Liver (tissue), 8 donors: ENCODE measurements at regions not wholly inside any gene's neighbourhood (a gene's known extent, or its start where the extent isn't known, plus 50 kb on each side); places are given as distances from the start of the nearest gene placed in this dataset.

ENCODE experiments used
- DNase-seq: peaks from one replicate; pipeline ENCODE4 v3.0.0-alpha.2; 2017; ENCODE audit warnings: low spot score
- H3K27ac ChIP-seq, 2 donors: one replicate each; pipeline ENCODE4 v1.7.0; 2013; ENCODE audit warnings: inconsistent platforms in 2 of 2, low read length in 2 of 2, control low read depth in 1 of 2, low read depth in 1 of 2, mild to moderate bottlenecking in 1 of 2
- H3K27me3 ChIP-seq, 4 donors: one replicate each; pipeline versions ENCODE4 v1.6.1 to v1.7.0; 2013; ENCODE audit warnings: low read length in 3 of 4, inconsistent platforms in 1 of 4, mild to moderate bottlenecking in 1 of 4, moderate library complexity in 1 of 4; ENCODE audit not compliant: control insufficient read depth in 4 of 4, insufficient read depth in 4 of 4
- H3K36me3 ChIP-seq, 4 donors: one replicate each; pipeline versions ENCODE4 v1.6.1 to v1.7.0; 2013; ENCODE audit warnings: low read length in 3 of 4, mild to moderate bottlenecking in 3 of 4, low read depth in 1 of 4, moderate library complexity in 1 of 4; ENCODE audit not compliant: control insufficient read depth in 4 of 4, insufficient read depth in 3 of 4
- H3K4me1 ChIP-seq, 4 donors: one replicate each; pipeline versions ENCODE4 v1.6.1 to v1.7.0; 2013; ENCODE audit warnings: low read length in 3 of 4, mild to moderate bottlenecking in 3 of 4, moderate library complexity in 1 of 4; ENCODE audit not compliant: control insufficient read depth in 4 of 4, insufficient read depth in 4 of 4
- H3K4me3 ChIP-seq, 3 donors: one replicate each; pipeline versions ENCODE4 v1.6.1 to v1.7.0; 2013; ENCODE audit warnings: low read length in 3 of 3, control low read depth in 1 of 3, low read depth in 1 of 3, mild to moderate bottlenecking in 1 of 3
- H3K9ac ChIP-seq, 2 donors: one replicate each; pipeline ENCODE4 v1.7.0; 2013; ENCODE audit warnings: low read length in 2 of 2, mild to moderate bottlenecking in 2 of 2, moderate library complexity in 2 of 2, control low read depth in 1 of 2, low read depth in 1 of 2
- H3K9me3 ChIP-seq, 4 donors: one replicate each; pipeline versions ENCODE4 v1.6.1 to v1.7.0; 2013; ENCODE audit warnings: low read length in 3 of 4; ENCODE audit not compliant: control insufficient read depth in 4 of 4
- EGR1 ChIP-seq, 2 donors: IDR thresholded peaks; 2 replicates each; pipeline ENCODE4 v1.6.1; 2016 to 2018; ENCODE audit warnings: antibody characterized with exemption in 2 of 2, low read depth in 2 of 2
- FOXA1 ChIP-seq: IDR thresholded peaks from 2 replicates; pipeline ENCODE4 v1.6.1; 2016; ENCODE audit warnings: antibody characterized with exemption
- FOXA2 ChIP-seq: IDR thresholded peaks from 2 replicates; pipeline ENCODE4 v1.6.1; 2016; ENCODE audit warnings: antibody characterized with exemption
- GABPA ChIP-seq, 2 donors: IDR thresholded peaks in 1 of 2; conservative IDR thresholded peaks in 1 of 2; 2 replicates each; pipeline ENCODE4 v1.6.1; 2016; ENCODE audit warnings: antibody characterized with exemption in 2 of 2, mild to moderate bottlenecking in 1 of 2, moderate library complexity in 1 of 2
- HNF4A ChIP-seq, 2 donors: conservative IDR thresholded peaks; 2 replicates each; pipeline ENCODE4 v1.6.1; 2016; ENCODE audit warnings: antibody characterized with exemption in 2 of 2, mild to moderate bottlenecking in 2 of 2
- HNF4G ChIP-seq: IDR thresholded peaks from 2 replicates; pipeline ENCODE4 v1.6.1; 2016; ENCODE audit warnings: antibody characterized with exemption
- JUND ChIP-seq, 2 donors: IDR thresholded peaks; 2 replicates each; pipeline ENCODE4 v1.6.1; 2016; ENCODE audit warnings: antibody characterized with exemption in 2 of 2
- NR2F2 ChIP-seq: IDR thresholded peaks from 2 replicates; pipeline ENCODE4 v1.6.1; 2016; ENCODE audit warnings: antibody characterized with exemption
- RAD21 ChIP-seq, 2 donors: IDR thresholded peaks; 2 replicates each; pipeline ENCODE4 v1.6.1; 2016; ENCODE audit warnings: antibody characterized with exemption in 2 of 2, mild to moderate bottlenecking in 2 of 2
- RXRA ChIP-seq, 2 donors: IDR thresholded peaks; 2 replicates each; pipeline ENCODE4 v1.6.1; 2017 to 2018; ENCODE audit warnings: antibody characterized with exemption in 2 of 2, mild to moderate bottlenecking in 1 of 2
- SP1 ChIP-seq: IDR thresholded peaks from 2 replicates; pipeline ENCODE4 v1.6.1; 2018; ENCODE audit warnings: antibody characterized with exemption, mild to moderate bottlenecking
- TAF1 ChIP-seq: conservative IDR thresholded peaks from 2 replicates; pipeline ENCODE4 v1.6.1; 2016; ENCODE audit warnings: antibody characterized with exemption, mild to moderate bottlenecking
- YY1 ChIP-seq: IDR thresholded peaks from 2 replicates; pipeline ENCODE4 v1.6.1; 2016; ENCODE audit warnings: antibody characterized with exemption, mild to moderate bottlenecking
- WGBS: extraction: QIAGEN DNeasy Blood & Tissue Kit; methylation state at CpG from one replicate; pipeline ENCODE4 v1.1.7; 2013; 5-methylcytosine and 5-hydroxymethylcytosine counted together
- TF ChIP-seq, protein P1 (sequence below): IDR thresholded peaks from 2 replicates; pipeline ENCODE4 v1.6.1; 2016; ENCODE audit warnings: antibody characterized with exemption
- TF ChIP-seq, protein P2 (sequence below): IDR thresholded peaks from 2 replicates; pipeline ENCODE4 v1.6.1; 2016; ENCODE audit warnings: antibody characterized with exemption
- TF ChIP-seq, protein P3 (sequence below): IDR thresholded peaks from 2 replicates; pipeline ENCODE4 v1.6.1; 2016; ENCODE audit warnings: antibody characterized with exemption
- TF ChIP-seq, protein P4 (sequence below): IDR thresholded peaks from 2 replicates; pipeline ENCODE4 v1.6.1; 2016; ENCODE audit warnings: antibody characterized with exemption, mild to moderate bottlenecking
- TF ChIP-seq, protein P5 (sequence below): fragments of 150-350 bp; IDR thresholded peaks from 2 replicates; pipeline ENCODE4 v1.5.1; 2017; ENCODE audit warnings: improper control_type of control experiment, low read depth, low read length; ENCODE audit not compliant: missing input control
- donor health status: healthy.
- donor health status: healthy.
- donor health status: healthy.
- donor health status: healthy.
- donor health status: healthy.

DNA sequence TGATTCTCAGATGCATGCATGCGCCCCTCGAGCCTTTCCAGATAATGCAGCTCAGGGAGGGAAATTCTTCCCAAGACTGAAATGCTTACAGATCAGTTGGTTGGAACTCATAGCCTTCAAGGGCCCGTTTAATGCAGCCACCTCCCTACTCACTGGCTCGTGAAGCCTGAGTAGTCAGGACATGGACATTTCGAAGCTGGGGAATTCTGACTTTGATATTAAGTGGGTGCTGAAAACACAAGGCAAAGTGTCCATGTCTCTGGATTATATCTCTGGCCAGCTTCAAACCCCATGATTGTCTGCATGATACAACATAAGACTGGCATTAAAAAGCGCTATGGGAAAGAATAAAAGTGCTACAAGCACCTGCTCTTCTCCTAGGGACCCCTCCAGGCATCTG, 207.5 kb downstream of the HERPUD2 start:
- H3K9me3 ChIP-seq = no peaks in the 10 kb centered on the region
- WGBS = 92% methylated on average over 6 of the region's 6 CpGs
- no peak overlapping the region for H3K4me3 ChIP-seq
- H3K27ac ChIP-seq = no peak overlapping the region
- H3K27me3 ChIP-seq = no peaks in the 10 kb centered on the region
- no peak overlapping the region for H3K9ac ChIP-seq
- no peak for TF ChIP-seq HNF4G
- no peak for TF ChIP-seq NR2F2
- TF ChIP-seq EGR1 (IDR thresholded peaks at IDR 0.05; ENCODE audit: low read depth in 2 of 2) = no peak
- TF ChIP-seq, protein P1, sequence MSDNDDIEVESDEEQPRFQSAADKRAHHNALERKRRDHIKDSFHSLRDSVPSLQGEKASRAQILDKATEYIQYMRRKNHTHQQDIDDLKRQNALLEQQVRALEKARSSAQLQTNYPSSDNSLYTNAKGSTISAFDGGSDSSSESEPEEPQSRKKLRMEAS = no peak
- TF ChIP-seq FOXA1 = no peak
- TF ChIP-seq RXRA (IDR thresholded peaks at IDR 0.05) = no peak
- TF ChIP-seq, protein P2, sequence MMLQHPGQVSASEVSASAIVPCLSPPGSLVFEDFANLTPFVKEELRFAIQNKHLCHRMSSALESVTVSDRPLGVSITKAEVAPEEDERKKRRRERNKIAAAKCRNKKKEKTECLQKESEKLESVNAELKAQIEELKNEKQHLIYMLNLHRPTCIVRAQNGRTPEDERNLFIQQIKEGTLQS = no peak
- TF ChIP-seq, protein P3, sequence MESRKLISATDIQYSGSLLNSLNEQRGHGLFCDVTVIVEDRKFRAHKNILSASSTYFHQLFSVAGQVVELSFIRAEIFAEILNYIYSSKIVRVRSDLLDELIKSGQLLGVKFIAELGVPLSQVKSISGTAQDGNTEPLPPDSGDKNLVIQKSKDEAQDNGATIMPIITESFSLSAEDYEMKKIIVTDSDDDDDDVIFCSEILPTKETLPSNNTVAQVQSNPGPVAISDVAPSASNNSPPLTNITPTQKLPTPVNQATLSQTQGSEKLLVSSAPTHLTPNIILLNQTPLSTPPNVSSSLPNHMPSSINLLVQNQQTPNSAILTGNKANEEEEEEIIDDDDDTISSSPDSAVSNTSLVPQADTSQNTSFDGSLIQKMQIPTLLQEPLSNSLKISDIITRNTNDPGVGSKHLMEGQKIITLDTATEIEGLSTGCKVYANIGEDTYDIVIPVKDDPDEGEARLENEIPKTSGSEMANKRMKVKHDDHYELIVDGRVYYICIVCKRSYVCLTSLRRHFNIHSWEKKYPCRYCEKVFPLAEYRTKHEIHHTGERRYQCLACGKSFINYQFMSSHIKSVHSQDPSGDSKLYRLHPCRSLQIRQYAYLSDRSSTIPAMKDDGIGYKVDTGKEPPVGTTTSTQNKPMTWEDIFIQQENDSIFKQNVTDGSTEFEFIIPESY = no peak
- TF ChIP-seq JUND (IDR thresholded peaks at IDR 0.05) = no peak
- no peak for TF ChIP-seq FOXA2
- TF ChIP-seq, protein P4, sequence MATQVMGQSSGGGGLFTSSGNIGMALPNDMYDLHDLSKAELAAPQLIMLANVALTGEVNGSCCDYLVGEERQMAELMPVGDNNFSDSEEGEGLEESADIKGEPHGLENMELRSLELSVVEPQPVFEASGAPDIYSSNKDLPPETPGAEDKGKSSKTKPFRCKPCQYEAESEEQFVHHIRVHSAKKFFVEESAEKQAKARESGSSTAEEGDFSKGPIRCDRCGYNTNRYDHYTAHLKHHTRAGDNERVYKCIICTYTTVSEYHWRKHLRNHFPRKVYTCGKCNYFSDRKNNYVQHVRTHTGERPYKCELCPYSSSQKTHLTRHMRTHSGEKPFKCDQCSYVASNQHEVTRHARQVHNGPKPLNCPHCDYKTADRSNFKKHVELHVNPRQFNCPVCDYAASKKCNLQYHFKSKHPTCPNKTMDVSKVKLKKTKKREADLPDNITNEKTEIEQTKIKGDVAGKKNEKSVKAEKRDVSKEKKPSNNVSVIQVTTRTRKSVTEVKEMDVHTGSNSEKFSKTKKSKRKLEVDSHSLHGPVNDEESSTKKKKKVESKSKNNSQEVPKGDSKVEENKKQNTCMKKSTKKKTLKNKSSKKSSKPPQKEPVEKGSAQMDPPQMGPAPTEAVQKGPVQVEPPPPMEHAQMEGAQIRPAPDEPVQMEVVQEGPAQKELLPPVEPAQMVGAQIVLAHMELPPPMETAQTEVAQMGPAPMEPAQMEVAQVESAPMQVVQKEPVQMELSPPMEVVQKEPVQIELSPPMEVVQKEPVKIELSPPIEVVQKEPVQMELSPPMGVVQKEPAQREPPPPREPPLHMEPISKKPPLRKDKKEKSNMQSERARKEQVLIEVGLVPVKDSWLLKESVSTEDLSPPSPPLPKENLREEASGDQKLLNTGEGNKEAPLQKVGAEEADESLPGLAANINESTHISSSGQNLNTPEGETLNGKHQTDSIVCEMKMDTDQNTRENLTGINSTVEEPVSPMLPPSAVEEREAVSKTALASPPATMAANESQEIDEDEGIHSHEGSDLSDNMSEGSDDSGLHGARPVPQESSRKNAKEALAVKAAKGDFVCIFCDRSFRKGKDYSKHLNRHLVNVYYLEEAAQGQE = no peak
- TF ChIP-seq HNF4A (conservative IDR thresholded peaks at IDR 0.05) = no peak
- no peak for TF ChIP-seq TAF1
- TF ChIP-seq, protein P5, sequence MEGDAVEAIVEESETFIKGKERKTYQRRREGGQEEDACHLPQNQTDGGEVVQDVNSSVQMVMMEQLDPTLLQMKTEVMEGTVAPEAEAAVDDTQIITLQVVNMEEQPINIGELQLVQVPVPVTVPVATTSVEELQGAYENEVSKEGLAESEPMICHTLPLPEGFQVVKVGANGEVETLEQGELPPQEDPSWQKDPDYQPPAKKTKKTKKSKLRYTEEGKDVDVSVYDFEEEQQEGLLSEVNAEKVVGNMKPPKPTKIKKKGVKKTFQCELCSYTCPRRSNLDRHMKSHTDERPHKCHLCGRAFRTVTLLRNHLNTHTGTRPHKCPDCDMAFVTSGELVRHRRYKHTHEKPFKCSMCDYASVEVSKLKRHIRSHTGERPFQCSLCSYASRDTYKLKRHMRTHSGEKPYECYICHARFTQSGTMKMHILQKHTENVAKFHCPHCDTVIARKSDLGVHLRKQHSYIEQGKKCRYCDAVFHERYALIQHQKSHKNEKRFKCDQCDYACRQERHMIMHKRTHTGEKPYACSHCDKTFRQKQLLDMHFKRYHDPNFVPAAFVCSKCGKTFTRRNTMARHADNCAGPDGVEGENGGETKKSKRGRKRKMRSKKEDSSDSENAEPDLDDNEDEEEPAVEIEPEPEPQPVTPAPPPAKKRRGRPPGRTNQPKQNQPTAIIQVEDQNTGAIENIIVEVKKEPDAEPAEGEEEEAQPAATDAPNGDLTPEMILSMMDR = no peak
- TF ChIP-seq YY1 = no peak
- no peak for TF ChIP-seq RAD21 (IDR thresholded peaks at IDR 0.05)
- H3K36me3 ChIP-seq = no peaks in the 10 kb centered on the region
- no peaks in the 10 kb centered on the region for H3K4me1 ChIP-seq
- DNase-seq = no peak

DNA sequence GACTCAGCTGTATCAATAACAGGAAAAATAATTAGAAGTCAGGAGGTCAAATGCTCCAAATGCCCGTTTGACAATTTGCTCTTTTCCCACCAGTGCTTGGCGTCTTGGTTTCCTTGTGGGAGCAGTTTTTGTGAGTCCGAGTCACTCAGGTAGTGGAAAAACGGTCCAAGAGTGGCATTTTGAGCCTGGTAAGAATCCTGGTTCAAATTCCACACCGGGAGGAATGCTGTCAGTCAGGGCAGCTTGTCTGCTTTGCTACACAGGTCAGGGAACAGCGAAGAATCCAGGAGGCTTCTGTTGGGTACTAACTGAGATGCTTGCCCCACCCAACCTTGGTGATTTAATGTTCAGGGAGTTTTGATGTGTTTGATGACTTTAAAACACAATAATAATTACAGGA, 209.5 kb downstream of the HERPUD2 start:
- H3K4me1 ChIP-seq = no peaks in the 10 kb centered on the region
- no peak overlapping the region for H3K27ac ChIP-seq
- H3K9me3 ChIP-seq = no peaks in the 10 kb centered on the region
- DNase-seq = no peak
- no peak overlapping the region for H3K4me3 ChIP-seq
- no peaks in the 10 kb centered on the region for H3K27me3 ChIP-seq
- H3K36me3 ChIP-seq = no peaks in the 10 kb centered on the region
- H3K9ac ChIP-seq = no peak overlapping the region
- 62% methylated on average over 6 of the region's 6 CpGs for WGBS
- TF ChIP-seq TAF1 (no peak), YY1 (no peak), HNF4A (conservative IDR thresholded peaks at IDR 0.05) (no peak), EGR1 (IDR thresholded peaks at IDR 0.05; ENCODE audit: low read depth in 2 of 2) (no peak), RAD21 (IDR thresholded peaks at IDR 0.05) (no peak), SP1 (no peak), NR2F2 (no peak), FOXA2 (no peak), GABPA (IDR thresholded peaks at IDR 0.05 in 1 of 2, conservative IDR thresholded peaks at IDR 0.05 in 1 of 2) (no peak), FOXA1 (no peak), RXRA (IDR thresholded peaks at IDR 0.05) (no peak), HNF4G (no peak)
- TF ChIP-seq, protein P5 = no peak
- TF ChIP-seq, protein P4 = no peak
- TF ChIP-seq, protein P1 = no peak
